GM23338 (cell line): ENCODE measurements at regions not wholly inside any gene's neighbourhood (a gene's known extent, or its start where the extent isn't known, plus 50 kb on each side); places are given as distances from the start of the nearest gene placed in this dataset.

Source experiments
- CREB1 ChIP-seq: fragments of 250-450 bp; sonication (Bioruptor Pico); IDR thresholded peaks from 2 replicates; pipeline ENCODE4 v1.5.0; 2020; ENCODE audit warnings: low read depth, mild to moderate bottlenecking, moderate library complexity
- ETS1 ChIP-seq: IDR thresholded peaks from 2 replicates; pipeline ENCODE4 v1.6.1; 2016; ENCODE audit warnings: antibody characterized with exemption
- EZH2 ChIP-seq: fragments of 200-600 bp; sonication (generic); IDR thresholded peaks from one replicate; pipeline ENCODE4 v1.8.0; 2017; ENCODE audit warnings: antibody characterized with exemption, mild to moderate bottlenecking, low read depth; ENCODE audit not compliant: unreplicated experiment
- EZH2phosphoT487 ChIP-seq: fragments of 200-600 bp; sonication (generic); IDR thresholded peaks from one replicate; pipeline ENCODE4 v1.8.1; 2018; ENCODE audit warnings: antibody characterized with exemption; ENCODE audit not compliant: unreplicated experiment
- POLR2AphosphoS5 ChIP-seq: IDR thresholded peaks from 2 replicates; pipeline ENCODE4 v1.6.1; 2016; ENCODE audit warnings: antibody characterized with exemption, low read depth
- ZNF114 ChIP-seq: fragments of 250-450 bp; sonication (Bioruptor Pico); IDR thresholded peaks from 2 replicates; pipeline ENCODE4 v1.5.0; 2020; ENCODE audit warnings: mild to moderate bottlenecking, moderate library complexity
- ZNF331 ChIP-seq: fragments of 250-450 bp; sonication (Bioruptor Pico); IDR thresholded peaks from 2 replicates; pipeline ENCODE4 v1.5.0; 2020; ENCODE audit warnings: low read depth, mild to moderate bottlenecking, moderate library complexity
- TF ChIP-seq, protein P1 (sequence below), 2 experiments: fragments of 200-600 bp in 1 of 2; sonication (generic) in 1 of 2; conservative IDR thresholded peaks; 2 replicates each; pipeline versions ENCODE4 v1.5.1 to v1.6.1; 2016 to 2017; ENCODE audit warnings: antibody characterized with exemption in 2 of 2, low read depth in 2 of 2, mild to moderate bottlenecking in 2 of 2, moderate library complexity in 1 of 2
- TF ChIP-seq, protein P2 (sequence below): IDR thresholded peaks from one replicate; pipeline ENCODE4 v1.6.1; 2018; ENCODE audit warnings: antibody characterized with exemption; ENCODE audit not compliant: unreplicated experiment

GRCh38 chr6:169164451-169164850 lies 89.2 kb downstream of the THBS2 start:
- TF ChIP-seq, protein P1, sequence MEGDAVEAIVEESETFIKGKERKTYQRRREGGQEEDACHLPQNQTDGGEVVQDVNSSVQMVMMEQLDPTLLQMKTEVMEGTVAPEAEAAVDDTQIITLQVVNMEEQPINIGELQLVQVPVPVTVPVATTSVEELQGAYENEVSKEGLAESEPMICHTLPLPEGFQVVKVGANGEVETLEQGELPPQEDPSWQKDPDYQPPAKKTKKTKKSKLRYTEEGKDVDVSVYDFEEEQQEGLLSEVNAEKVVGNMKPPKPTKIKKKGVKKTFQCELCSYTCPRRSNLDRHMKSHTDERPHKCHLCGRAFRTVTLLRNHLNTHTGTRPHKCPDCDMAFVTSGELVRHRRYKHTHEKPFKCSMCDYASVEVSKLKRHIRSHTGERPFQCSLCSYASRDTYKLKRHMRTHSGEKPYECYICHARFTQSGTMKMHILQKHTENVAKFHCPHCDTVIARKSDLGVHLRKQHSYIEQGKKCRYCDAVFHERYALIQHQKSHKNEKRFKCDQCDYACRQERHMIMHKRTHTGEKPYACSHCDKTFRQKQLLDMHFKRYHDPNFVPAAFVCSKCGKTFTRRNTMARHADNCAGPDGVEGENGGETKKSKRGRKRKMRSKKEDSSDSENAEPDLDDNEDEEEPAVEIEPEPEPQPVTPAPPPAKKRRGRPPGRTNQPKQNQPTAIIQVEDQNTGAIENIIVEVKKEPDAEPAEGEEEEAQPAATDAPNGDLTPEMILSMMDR (conservative IDR thresholded peaks at IDR 0.05; ENCODE audit: low read depth in 2 of 2): no peak
- no peak for TF ChIP-seq EZH2
- no peak for TF ChIP-seq ETS1
- no peak for TF ChIP-seq POLR2AphosphoS5
- TF ChIP-seq, protein P2, sequence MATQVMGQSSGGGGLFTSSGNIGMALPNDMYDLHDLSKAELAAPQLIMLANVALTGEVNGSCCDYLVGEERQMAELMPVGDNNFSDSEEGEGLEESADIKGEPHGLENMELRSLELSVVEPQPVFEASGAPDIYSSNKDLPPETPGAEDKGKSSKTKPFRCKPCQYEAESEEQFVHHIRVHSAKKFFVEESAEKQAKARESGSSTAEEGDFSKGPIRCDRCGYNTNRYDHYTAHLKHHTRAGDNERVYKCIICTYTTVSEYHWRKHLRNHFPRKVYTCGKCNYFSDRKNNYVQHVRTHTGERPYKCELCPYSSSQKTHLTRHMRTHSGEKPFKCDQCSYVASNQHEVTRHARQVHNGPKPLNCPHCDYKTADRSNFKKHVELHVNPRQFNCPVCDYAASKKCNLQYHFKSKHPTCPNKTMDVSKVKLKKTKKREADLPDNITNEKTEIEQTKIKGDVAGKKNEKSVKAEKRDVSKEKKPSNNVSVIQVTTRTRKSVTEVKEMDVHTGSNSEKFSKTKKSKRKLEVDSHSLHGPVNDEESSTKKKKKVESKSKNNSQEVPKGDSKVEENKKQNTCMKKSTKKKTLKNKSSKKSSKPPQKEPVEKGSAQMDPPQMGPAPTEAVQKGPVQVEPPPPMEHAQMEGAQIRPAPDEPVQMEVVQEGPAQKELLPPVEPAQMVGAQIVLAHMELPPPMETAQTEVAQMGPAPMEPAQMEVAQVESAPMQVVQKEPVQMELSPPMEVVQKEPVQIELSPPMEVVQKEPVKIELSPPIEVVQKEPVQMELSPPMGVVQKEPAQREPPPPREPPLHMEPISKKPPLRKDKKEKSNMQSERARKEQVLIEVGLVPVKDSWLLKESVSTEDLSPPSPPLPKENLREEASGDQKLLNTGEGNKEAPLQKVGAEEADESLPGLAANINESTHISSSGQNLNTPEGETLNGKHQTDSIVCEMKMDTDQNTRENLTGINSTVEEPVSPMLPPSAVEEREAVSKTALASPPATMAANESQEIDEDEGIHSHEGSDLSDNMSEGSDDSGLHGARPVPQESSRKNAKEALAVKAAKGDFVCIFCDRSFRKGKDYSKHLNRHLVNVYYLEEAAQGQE: no peak
- TF ChIP-seq EZH2phosphoT487: no peak
- TF ChIP-seq ZNF331 (CRISPR knock-in tag): no peak
- no peak for TF ChIP-seq CREB1 (CRISPR knock-in tag)
- TF ChIP-seq ZNF114: no peak
